HepG2 (cell line): ENCODE measurements at regions not wholly inside any gene's neighbourhood (a gene's known extent, or its start where the extent isn't known, plus 50 kb on each side); places are given as distances from the start of the nearest gene placed in this dataset.

Experiments
- NR1H2 ChIP-seq: sonication (generic); formaldehyde crosslinking; IDR thresholded peaks from 2 replicates; pipeline ENCODE4 v1.8.1; 2022; ENCODE audit warnings: low read depth, missing genetic modification reagents, borderline replicate concordance
- POLR2A ChIP-seq, 2 experiments: IDR thresholded peaks; 2 replicates each; pipeline ENCODE4 v1.6.1; 2011; ENCODE audit warnings: low read depth in 2 of 2, low read length in 2 of 2, mild to moderate bottlenecking in 1 of 2, moderate library complexity in 1 of 2; ENCODE audit not compliant: insufficient read depth in 1 of 2
- RFXAP ChIP-seq: sonication (generic); formaldehyde crosslinking; IDR thresholded peaks from 2 replicates; pipeline ENCODE4 v1.4.0; 2020; ENCODE audit warnings: missing genetic modification reagents, borderline replicate concordance
- ZNF333 ChIP-seq: sonication (generic); formaldehyde crosslinking; IDR thresholded peaks from 2 replicates; pipeline ENCODE4 v1.4.0; 2020; ENCODE audit warnings: mild to moderate bottlenecking, missing genetic modification reagents, borderline replicate concordance
- ZNF766 ChIP-seq: sonication (generic); formaldehyde crosslinking; IDR thresholded peaks from 2 replicates; pipeline ENCODE4 v1.5.0; 2020; ENCODE audit warnings: missing genetic modification reagents, borderline replicate concordance
- ZSCAN29 ChIP-seq: sonication (generic); formaldehyde crosslinking; conservative IDR thresholded peaks from 2 replicates; pipeline ENCODE4 v1.4.0; 2020; ENCODE audit warnings: mild to moderate bottlenecking, missing genetic modification reagents
- TF ChIP-seq, protein P1 (sequence below): sonication (generic); formaldehyde crosslinking; IDR thresholded peaks from 2 replicates; pipeline ENCODE4 v1.5.0; 2020; ENCODE audit warnings: mild to moderate bottlenecking, missing genetic modification reagents, moderate library complexity
- TF ChIP-seq, protein P2 (sequence below): sonication (generic); formaldehyde crosslinking; IDR thresholded peaks from 2 replicates; pipeline ENCODE4 v1.4.0; 2020; ENCODE audit warnings: mild to moderate bottlenecking, missing genetic modification reagents

DNA sequence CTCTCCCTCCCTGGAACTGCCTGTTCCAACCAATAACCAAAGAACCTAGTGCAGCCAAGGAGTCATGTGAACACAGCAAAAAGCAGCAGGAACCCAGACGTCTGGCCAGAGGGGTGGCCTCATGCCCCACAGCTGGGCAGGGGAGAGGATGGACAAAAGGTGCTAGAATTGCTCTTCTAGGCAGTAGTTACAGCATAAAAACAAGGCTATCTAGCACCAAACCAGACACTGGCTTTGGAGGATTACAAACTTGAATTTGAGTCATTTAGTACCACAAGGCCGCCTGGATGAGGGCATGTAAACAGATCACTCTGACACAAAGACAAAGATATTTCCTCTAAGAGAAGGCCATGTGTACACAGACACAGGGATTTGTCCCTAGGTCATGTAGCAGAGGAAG is 423.3 kb upstream of the MAF start:
- TF ChIP-seq ZNF766 (CRISPR knock-in tag) (no peak), ZNF333 (CRISPR knock-in tag) (no peak), ZSCAN29 (CRISPR knock-in tag) (no peak), RFXAP (CRISPR knock-in tag) (no peak), POLR2A (IDR thresholded peaks at IDR 0.05; ENCODE audit: insufficient read depth in 1 of 2, low read depth in 2 of 2, low read length in 2 of 2) (no peak), NR1H2 (CRISPR knock-in tag) (no peak)
- TF ChIP-seq, protein P1, sequence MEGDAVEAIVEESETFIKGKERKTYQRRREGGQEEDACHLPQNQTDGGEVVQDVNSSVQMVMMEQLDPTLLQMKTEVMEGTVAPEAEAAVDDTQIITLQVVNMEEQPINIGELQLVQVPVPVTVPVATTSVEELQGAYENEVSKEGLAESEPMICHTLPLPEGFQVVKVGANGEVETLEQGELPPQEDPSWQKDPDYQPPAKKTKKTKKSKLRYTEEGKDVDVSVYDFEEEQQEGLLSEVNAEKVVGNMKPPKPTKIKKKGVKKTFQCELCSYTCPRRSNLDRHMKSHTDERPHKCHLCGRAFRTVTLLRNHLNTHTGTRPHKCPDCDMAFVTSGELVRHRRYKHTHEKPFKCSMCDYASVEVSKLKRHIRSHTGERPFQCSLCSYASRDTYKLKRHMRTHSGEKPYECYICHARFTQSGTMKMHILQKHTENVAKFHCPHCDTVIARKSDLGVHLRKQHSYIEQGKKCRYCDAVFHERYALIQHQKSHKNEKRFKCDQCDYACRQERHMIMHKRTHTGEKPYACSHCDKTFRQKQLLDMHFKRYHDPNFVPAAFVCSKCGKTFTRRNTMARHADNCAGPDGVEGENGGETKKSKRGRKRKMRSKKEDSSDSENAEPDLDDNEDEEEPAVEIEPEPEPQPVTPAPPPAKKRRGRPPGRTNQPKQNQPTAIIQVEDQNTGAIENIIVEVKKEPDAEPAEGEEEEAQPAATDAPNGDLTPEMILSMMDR: no peak
- TF ChIP-seq, protein P2, sequence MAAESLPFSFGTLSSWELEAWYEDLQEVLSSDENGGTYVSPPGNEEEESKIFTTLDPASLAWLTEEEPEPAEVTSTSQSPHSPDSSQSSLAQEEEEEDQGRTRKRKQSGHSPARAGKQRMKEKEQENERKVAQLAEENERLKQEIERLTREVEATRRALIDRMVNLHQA: no peak
